Osteoblast (primary cell): ENCODE measurements at regions not wholly inside any gene's neighbourhood (a gene's known extent, or its start where the extent isn't known, plus 50 kb on each side); places are given as distances from the start of the nearest gene placed in this dataset.

Experiments
- DNase-seq: peaks from one replicate; pipeline ENCODE4 v3.0.0; 2011; ENCODE audit warnings: low spot score, mixed read lengths; ENCODE audit not compliant: insufficient read length; ENCODE audit errors: missing footprints
- H2AFZ ChIP-seq: 2 replicates; pipeline ENCODE4 v1.6.0; 2011; ENCODE audit warnings: mild to moderate bottlenecking, low read length
- H3K27ac ChIP-seq: 2 replicates; pipeline ENCODE4 v1.5.1; 2011; ENCODE audit warnings: mild to moderate bottlenecking, low read depth, low read length, moderate library complexity
- H3K27me3 ChIP-seq: 2 replicates; pipeline ENCODE4 v1.6.0; 2012; ENCODE audit warnings: mild to moderate bottlenecking, control low read depth, inconsistent platforms, low read length, moderate library complexity; ENCODE audit not compliant: insufficient read depth
- H3K36me3 ChIP-seq: 2 replicates; pipeline ENCODE4 v1.5.1; 2011; ENCODE audit warnings: mild to moderate bottlenecking, low read length, control low read depth, moderate library complexity; ENCODE audit not compliant: insufficient read depth
- H3K4me1 ChIP-seq: 2 replicates; pipeline ENCODE4 v1.5.1; 2011; ENCODE audit warnings: mild to moderate bottlenecking, low read length, control low read depth, moderate library complexity; ENCODE audit not compliant: insufficient read depth
- H3K4me2 ChIP-seq: 2 replicates; pipeline ENCODE4 v1.6.0; 2011; ENCODE audit warnings: mild to moderate bottlenecking, low read length; ENCODE audit not compliant: insufficient read depth
- H3K4me3 ChIP-seq: fragments of 200-600 bp; sonication (generic); 3 replicates; pipeline ENCODE4 v1.5.1; 2012; ENCODE audit warnings: mild to moderate bottlenecking, low read length, inconsistent platforms; ENCODE audit not compliant: insufficient read depth
- H3K79me2 ChIP-seq: 2 replicates; pipeline ENCODE4 v1.6.0; 2012; ENCODE audit warnings: mild to moderate bottlenecking, low read length, control low read depth, inconsistent platforms; ENCODE audit not compliant: insufficient read depth
- H3K9me3 ChIP-seq: 2 replicates; pipeline ENCODE4 v1.5.1; 2011; ENCODE audit warnings: low read depth, low read length, control low read depth
- H4K20me1 ChIP-seq: 2 replicates; pipeline ENCODE4 v1.6.0; 2012; ENCODE audit warnings: mild to moderate bottlenecking, low read length, control low read depth; ENCODE audit not compliant: insufficient read depth
- TF ChIP-seq, protein P1 (sequence below): IDR thresholded peaks from 2 replicates; pipeline ENCODE4 v1.5.1; 2011; ENCODE audit warnings: mild to moderate bottlenecking, low read depth, low read length, moderate library complexity; ENCODE audit errors: extremely low read depth

DNA sequence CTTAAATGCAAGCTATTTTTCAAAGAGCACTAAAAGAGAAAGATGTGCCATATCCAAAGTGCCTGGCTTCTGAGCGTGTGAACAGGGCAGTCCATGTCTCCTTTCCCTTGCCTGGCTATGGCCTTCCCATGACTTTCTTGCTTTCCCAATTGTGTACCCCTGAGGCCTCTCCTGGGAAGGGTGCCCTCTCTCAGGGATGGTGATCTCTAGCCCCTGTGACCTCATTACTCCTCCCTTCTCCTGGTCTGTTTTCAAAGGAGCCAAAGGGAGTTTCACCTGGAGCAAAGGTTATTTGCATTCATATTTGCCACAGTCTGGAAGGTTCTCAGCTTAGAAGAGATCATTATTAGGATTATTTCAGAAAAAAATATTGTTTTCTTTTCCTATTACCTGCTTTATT, 429.4 kb upstream of the TMTC1 start:
- Histone ChIP-seq H3K27ac (no peak overlapping the region), H3K9me3 (no peaks in the 10 kb centered on the region), H3K4me3 (no peak overlapping the region), H2AFZ (no peak overlapping the region), H4K20me1 (no peaks in the 10 kb centered on the region), H3K4me2 (no peak overlapping the region), H3K27me3 (no peaks in the 10 kb centered on the region), H3K36me3 (no peaks in the 10 kb centered on the region), H3K4me1 (no peaks in the 10 kb centered on the region), H3K79me2 (no peaks in the 10 kb centered on the region)
- TF ChIP-seq, protein P1, sequence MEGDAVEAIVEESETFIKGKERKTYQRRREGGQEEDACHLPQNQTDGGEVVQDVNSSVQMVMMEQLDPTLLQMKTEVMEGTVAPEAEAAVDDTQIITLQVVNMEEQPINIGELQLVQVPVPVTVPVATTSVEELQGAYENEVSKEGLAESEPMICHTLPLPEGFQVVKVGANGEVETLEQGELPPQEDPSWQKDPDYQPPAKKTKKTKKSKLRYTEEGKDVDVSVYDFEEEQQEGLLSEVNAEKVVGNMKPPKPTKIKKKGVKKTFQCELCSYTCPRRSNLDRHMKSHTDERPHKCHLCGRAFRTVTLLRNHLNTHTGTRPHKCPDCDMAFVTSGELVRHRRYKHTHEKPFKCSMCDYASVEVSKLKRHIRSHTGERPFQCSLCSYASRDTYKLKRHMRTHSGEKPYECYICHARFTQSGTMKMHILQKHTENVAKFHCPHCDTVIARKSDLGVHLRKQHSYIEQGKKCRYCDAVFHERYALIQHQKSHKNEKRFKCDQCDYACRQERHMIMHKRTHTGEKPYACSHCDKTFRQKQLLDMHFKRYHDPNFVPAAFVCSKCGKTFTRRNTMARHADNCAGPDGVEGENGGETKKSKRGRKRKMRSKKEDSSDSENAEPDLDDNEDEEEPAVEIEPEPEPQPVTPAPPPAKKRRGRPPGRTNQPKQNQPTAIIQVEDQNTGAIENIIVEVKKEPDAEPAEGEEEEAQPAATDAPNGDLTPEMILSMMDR: no peak
- no peak for DNase-seq

DNA sequence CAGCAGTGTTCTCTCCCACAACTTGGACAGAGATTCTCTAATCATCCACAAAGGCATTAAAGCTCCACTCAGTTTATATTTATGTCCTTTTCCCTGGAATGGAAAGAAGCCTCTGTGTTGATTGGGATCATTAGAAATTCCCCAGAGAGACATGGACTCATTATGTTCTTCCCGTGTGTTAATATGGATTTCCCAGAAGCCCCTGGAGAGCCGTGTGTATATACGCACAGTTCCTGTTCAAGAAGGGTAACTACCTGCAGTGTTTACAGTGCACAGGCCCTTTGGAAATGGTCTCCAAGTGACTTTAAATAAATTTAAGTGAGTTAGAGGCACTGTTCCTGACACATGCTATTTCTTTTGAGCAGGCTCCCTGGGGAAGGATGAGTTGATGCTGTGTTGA, 428.0 kb upstream of the TMTC1 start:
- Histone ChIP-seq H3K4me1 (no peaks in the 10 kb centered on the region), H3K4me3 (no peak overlapping the region), H3K27ac (no peak overlapping the region), H3K79me2 (no peaks in the 10 kb centered on the region), H3K4me2 (no peak overlapping the region), H3K36me3 (no peaks in the 10 kb centered on the region), H4K20me1 (no peaks in the 10 kb centered on the region), H3K9me3 (no peaks in the 10 kb centered on the region), H2AFZ (no peak overlapping the region), H3K27me3 (no peaks in the 10 kb centered on the region)
- TF ChIP-seq, protein P1: no peak
- no peak for DNase-seq

DNA sequence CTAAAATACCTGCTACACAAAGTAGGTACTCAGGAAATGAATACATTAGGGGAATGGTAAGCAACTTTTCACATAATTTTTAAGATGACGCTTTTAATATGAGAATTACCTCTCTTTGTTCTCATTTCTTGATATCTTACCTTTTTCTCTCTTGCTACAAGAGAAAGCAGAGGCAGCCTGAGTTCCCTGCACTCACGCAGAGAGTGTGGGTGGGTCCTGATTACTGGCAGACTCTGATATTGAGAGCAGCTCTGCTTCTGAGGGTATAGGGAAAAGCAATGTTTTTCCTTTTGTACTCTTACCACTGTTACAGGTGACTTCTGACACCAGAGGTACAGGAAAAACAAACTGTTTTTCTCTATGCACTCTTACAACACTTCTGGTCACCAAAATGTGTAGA, 420.2 kb upstream of the TMTC1 start:
- H3K4me1 ChIP-seq: no peaks in the 10 kb centered on the region
- no peaks in the 10 kb centered on the region for H3K36me3 ChIP-seq
- H3K4me2 ChIP-seq: no peak overlapping the region
- no peaks in the 10 kb centered on the region for H3K9me3 ChIP-seq
- H2AFZ ChIP-seq: no peak overlapping the region
- H3K79me2 ChIP-seq: no peaks in the 10 kb centered on the region
- no peaks in the 10 kb centered on the region for H4K20me1 ChIP-seq
- no peak for DNase-seq
- peaks cover 24% of the 10 kb centered on the region for H3K27me3 ChIP-seq
- TF ChIP-seq, protein P1: no peak
- no peak overlapping the region for H3K4me3 ChIP-seq
- H3K27ac ChIP-seq: no peak overlapping the region

DNA sequence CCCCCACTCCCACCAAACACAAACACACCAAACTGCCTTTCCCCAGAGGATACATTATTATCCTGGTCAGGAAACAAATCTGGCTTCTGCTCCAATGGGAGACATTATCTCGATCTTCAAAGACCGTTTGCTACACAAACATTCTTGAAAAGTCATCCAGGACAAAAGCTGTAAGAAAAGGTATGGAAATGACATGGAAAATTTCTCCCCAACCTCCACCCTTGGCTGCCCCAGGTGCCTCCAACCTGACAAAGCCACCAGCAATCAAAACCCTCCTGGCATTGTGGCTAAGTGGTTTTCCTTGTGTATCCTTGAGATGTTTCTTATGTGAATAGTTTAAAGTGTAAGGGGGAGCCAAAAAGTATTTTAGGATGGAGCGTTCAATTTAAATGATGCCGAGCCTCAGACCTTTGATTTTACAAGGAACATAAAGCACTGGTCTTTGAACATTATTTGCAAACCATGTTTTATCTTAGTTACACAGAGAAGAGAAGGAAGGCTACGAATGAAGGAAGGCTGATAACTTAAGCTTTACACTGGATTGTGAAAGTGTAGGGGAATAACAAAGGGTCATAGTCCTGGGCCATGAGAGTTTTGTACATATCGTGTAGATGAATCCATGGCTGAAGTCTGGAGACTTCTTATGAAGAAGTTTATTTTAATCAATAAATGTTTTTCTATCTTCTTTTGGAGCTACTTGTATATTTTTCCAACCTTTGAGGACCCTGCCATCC, 418.9 kb upstream of the TMTC1 start:
- H3K27me3 ChIP-seq: peaks cover 24% of the 10 kb centered on the region
- no peak overlapping the region for H3K4me2 ChIP-seq
- H3K27ac ChIP-seq: no peak overlapping the region
- H3K9me3 ChIP-seq: no peaks in the 10 kb centered on the region
- no peaks in the 10 kb centered on the region for H3K79me2 ChIP-seq
- TF ChIP-seq, protein P1: no peak
- H3K4me3 ChIP-seq: no peak overlapping the region
- H3K4me1 ChIP-seq: no peaks in the 10 kb centered on the region
- no peaks in the 10 kb centered on the region for H4K20me1 ChIP-seq
- DNase-seq: no peak
- H3K36me3 ChIP-seq: no peaks in the 10 kb centered on the region
- H2AFZ ChIP-seq: no peak overlapping the region
